ENCODE measurements at regions not wholly inside any gene's neighbourhood (a gene's known extent, or its start where the extent isn't known, plus 50 kb on each side); places are given as distances from the start of the nearest gene placed in this dataset.

DNA sequence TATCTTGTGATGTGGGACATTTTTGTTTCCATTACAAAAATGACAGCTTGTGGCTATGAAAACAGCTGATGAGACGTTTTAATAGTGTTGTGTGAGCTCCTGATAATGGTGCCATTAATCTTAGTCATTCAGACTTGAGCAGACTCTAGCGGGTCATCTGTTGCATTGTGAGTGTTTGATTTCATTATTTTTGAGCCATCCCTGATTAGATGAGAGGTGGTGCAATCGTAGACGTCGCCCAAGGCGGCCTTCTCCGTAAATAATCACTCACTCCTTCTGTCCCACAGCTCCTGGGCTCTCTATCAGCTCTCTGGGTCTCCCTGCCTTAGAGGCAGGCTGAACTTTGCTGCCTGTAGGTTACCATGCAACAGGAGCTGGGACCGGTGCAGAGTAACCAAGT lies 528.0 kb upstream of the SGCG start:
- Histone ChIP-seq H3K4me1 (ENCODE audit: control insufficient read depth, extremely low read depth, insufficient read depth, low read length) (no peaks in the 10 kb centered on the region), H3K27ac (ENCODE audit: insufficient read depth, low read length) (no peak overlapping the region), H4K20me1 (ENCODE audit: control insufficient read depth, extremely low read depth, insufficient read depth, low read length) (no peaks in the 10 kb centered on the region), H3K79me2 (ENCODE audit: control insufficient read depth, insufficient read depth, low read length) (no peaks in the 10 kb centered on the region), H3K36me3 (ENCODE audit: control insufficient read depth, insufficient read depth, low read length) (no peaks in the 10 kb centered on the region), H3K4me2 (ENCODE audit: extremely low read depth, insufficient read depth, low read length) (no peak overlapping the region), H2AFZ (ENCODE audit: low read length) (no peak overlapping the region), H3K9me3 (ENCODE audit: control insufficient read depth, insufficient read depth, low read depth, low read length) (no peaks in the 10 kb centered on the region), H3K9ac (ENCODE audit: insufficient read depth, low read length) (no peak overlapping the region), H3K4me3 (replicated peaks in 1 of 4; ENCODE audit: control extremely low read depth in 1 of 4, insufficient read depth in 1 of 4, low read depth in 3 of 4, low read length in 4 of 4) (no peak overlapping the region), H3K27me3 (ENCODE audit: control insufficient read depth, insufficient read depth, low read length) (no peaks in the 10 kb centered on the region)
- TF ChIP-seq, protein P1, sequence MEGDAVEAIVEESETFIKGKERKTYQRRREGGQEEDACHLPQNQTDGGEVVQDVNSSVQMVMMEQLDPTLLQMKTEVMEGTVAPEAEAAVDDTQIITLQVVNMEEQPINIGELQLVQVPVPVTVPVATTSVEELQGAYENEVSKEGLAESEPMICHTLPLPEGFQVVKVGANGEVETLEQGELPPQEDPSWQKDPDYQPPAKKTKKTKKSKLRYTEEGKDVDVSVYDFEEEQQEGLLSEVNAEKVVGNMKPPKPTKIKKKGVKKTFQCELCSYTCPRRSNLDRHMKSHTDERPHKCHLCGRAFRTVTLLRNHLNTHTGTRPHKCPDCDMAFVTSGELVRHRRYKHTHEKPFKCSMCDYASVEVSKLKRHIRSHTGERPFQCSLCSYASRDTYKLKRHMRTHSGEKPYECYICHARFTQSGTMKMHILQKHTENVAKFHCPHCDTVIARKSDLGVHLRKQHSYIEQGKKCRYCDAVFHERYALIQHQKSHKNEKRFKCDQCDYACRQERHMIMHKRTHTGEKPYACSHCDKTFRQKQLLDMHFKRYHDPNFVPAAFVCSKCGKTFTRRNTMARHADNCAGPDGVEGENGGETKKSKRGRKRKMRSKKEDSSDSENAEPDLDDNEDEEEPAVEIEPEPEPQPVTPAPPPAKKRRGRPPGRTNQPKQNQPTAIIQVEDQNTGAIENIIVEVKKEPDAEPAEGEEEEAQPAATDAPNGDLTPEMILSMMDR (conservative IDR thresholded peaks at IDR 0.05 in 1 of 2, IDR thresholded peaks at IDR 0.05 in 1 of 2; ENCODE audit: low read depth in 1 of 2, low read length in 2 of 2): no peak
- no peak for TF ChIP-seq EZH2 (IDR thresholded peaks at IDR 0.05; ENCODE audit: low read length, missing control alignments)
- no peak for DNase-seq (ENCODE audit: low read depth in 2 of 2)

DNA sequence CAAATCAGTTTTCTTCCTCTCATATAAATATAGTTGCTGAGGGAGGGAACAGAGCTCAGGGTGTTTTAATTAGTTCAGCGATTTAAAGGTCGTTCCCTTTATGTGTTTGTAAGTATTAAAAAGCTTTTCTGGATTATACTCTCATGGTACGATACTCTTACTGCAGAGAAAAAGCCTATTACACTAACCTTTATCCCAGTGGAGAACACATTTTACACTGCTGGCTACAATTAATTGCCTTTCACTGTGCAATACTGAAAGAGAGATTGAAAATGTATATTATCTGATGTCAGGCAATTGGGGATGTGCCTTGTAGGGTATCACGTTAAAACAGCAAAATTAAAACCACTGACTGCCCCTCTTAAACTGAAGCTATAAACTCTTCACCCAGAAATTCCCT lies 526.9 kb upstream of the SGCG start:
- Histone ChIP-seq H3K4me2 (ENCODE audit: extremely low read depth, insufficient read depth, low read length) (no peak overlapping the region), H3K79me2 (ENCODE audit: control insufficient read depth, insufficient read depth, low read length) (no peaks in the 10 kb centered on the region), H3K9ac (ENCODE audit: insufficient read depth, low read length) (no peak overlapping the region), H3K9me3 (ENCODE audit: control insufficient read depth, insufficient read depth, low read depth, low read length) (no peaks in the 10 kb centered on the region), H3K36me3 (ENCODE audit: control insufficient read depth, insufficient read depth, low read length) (no peaks in the 10 kb centered on the region), H3K4me1 (ENCODE audit: control insufficient read depth, extremely low read depth, insufficient read depth, low read length) (no peaks in the 10 kb centered on the region), H3K27me3 (ENCODE audit: control insufficient read depth, insufficient read depth, low read length) (no peaks in the 10 kb centered on the region), H3K4me3 (replicated peaks in 1 of 4; ENCODE audit: control extremely low read depth in 1 of 4, insufficient read depth in 1 of 4, low read depth in 3 of 4, low read length in 4 of 4) (no peak overlapping the region), H4K20me1 (ENCODE audit: control insufficient read depth, extremely low read depth, insufficient read depth, low read length) (no peaks in the 10 kb centered on the region), H2AFZ (ENCODE audit: low read length) (no peak overlapping the region), H3K27ac (ENCODE audit: insufficient read depth, low read length) (no peak overlapping the region)
- TF ChIP-seq, protein P1 (conservative IDR thresholded peaks at IDR 0.05 in 1 of 2, IDR thresholded peaks at IDR 0.05 in 1 of 2; ENCODE audit: low read depth in 1 of 2, low read length in 2 of 2): no peak
- TF ChIP-seq EZH2 (IDR thresholded peaks at IDR 0.05; ENCODE audit: low read length, missing control alignments): no peak
- DNase-seq (ENCODE audit: low read depth in 2 of 2): no peak

DNA sequence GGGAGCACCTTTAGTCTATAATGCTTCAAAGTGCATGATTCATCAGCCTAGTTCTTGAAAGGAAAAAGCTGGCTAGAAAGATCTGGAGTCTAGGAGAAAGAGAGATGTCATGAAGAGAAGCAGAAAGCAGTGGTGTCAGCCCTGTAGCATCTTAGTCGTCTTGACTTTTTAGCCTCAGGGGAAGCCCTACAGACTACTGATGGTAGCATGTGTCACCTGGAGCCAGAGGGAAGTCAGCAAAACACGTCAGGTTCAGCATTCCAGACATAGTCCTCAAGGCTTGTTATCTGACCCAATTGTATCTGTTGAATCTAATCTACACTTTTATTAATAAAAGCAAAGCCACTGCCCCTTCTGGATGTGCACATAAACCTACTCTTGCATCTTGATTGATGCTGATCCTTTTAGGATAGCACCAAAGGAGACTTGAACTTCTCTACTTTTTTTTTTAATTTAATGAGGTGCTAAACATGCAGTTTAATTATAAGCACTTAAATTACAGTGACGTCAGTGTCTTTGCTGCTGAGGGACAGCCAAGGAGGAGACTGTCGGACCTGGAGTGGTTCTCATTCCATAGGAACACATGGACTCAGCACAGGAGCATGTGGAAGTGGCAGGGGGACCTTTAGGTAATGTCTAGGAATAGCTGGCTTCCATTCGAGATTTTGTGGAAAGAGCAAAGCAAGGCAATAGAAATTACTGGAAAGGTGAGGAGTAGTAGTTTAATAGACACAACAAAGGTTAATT lies 525.5 kb upstream of the SGCG start:
- H3K4me2 ChIP-seq (ENCODE audit: extremely low read depth, insufficient read depth, low read length): no peak overlapping the region
- H3K9me3 ChIP-seq (ENCODE audit: control insufficient read depth, insufficient read depth, low read depth, low read length): no peaks in the 10 kb centered on the region
- H3K4me3 ChIP-seq (replicated peaks in 1 of 4; ENCODE audit: control extremely low read depth in 1 of 4, insufficient read depth in 1 of 4, low read depth in 3 of 4, low read length in 4 of 4): no peak overlapping the region
- no peak overlapping the region for H2AFZ ChIP-seq (ENCODE audit: low read length)
- TF ChIP-seq EZH2 (IDR thresholded peaks at IDR 0.05; ENCODE audit: low read length, missing control alignments): no peak
- TF ChIP-seq, protein P1 (conservative IDR thresholded peaks at IDR 0.05 in 1 of 2, IDR thresholded peaks at IDR 0.05 in 1 of 2; ENCODE audit: low read depth in 1 of 2, low read length in 2 of 2): no peak
- H3K27me3 ChIP-seq (ENCODE audit: control insufficient read depth, insufficient read depth, low read length): no peaks in the 10 kb centered on the region
- no peaks in the 10 kb centered on the region for H4K20me1 ChIP-seq (ENCODE audit: control insufficient read depth, extremely low read depth, insufficient read depth, low read length)
- H3K27ac ChIP-seq (ENCODE audit: insufficient read depth, low read length): no peak overlapping the region
- H3K9ac ChIP-seq (ENCODE audit: insufficient read depth, low read length): no peak overlapping the region
- no peaks in the 10 kb centered on the region for H3K36me3 ChIP-seq (ENCODE audit: control insufficient read depth, insufficient read depth, low read length)
- no peaks in the 10 kb centered on the region for H3K4me1 ChIP-seq (ENCODE audit: control insufficient read depth, extremely low read depth, insufficient read depth, low read length)
- no peaks in the 10 kb centered on the region for H3K79me2 ChIP-seq (ENCODE audit: control insufficient read depth, insufficient read depth, low read length)
- DNase-seq (ENCODE audit: low read depth in 2 of 2): no peak
